AG10803 (cell line): ENCODE measurements at regions not wholly inside any gene's neighbourhood (a gene's known extent, or its start where the extent isn't known, plus 50 kb on each side); places are given as distances from the start of the nearest gene placed in this dataset.
A peak's percentile ranks its signal among the peaks of the same experiment; 100 is the strongest.

Source experiments
- DNase-seq: peaks from one replicate; pipeline ENCODE4 v3.0.0; 2010; ENCODE audit warnings: low read depth
- H3K4me3 ChIP-seq: 2 replicates; pipeline ENCODE4 v1.5.1; 2011; ENCODE audit warnings: mild to moderate bottlenecking, low read length, control low read depth
- TF ChIP-seq, protein P1 (sequence below): conservative IDR thresholded peaks from 2 replicates; pipeline ENCODE4 v1.5.1; 2011; ENCODE audit warnings: mild to moderate bottlenecking, low read length, control low read depth, inconsistent platforms

DNA sequence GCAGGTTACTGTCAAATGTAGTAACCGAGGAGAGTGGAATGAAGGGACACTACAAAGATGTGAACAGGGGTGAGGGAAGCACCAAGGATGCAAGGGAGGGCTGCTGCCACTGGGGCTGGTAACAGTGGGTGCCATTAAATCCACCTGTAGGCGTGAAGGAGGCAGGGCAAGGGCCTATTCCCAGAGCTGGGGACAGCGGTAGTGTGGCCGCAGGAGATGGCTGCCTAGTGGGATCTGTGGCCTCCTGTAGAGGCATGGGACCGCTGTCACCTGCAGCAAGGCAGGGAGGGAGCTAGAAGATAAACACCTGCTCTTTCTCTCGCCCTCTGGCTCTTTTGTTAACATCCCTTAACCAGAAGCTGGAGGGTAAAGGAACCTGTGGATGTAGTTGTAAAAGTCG is 80.5 kb upstream of the CNIH3 start:
- TF ChIP-seq, protein P1, sequence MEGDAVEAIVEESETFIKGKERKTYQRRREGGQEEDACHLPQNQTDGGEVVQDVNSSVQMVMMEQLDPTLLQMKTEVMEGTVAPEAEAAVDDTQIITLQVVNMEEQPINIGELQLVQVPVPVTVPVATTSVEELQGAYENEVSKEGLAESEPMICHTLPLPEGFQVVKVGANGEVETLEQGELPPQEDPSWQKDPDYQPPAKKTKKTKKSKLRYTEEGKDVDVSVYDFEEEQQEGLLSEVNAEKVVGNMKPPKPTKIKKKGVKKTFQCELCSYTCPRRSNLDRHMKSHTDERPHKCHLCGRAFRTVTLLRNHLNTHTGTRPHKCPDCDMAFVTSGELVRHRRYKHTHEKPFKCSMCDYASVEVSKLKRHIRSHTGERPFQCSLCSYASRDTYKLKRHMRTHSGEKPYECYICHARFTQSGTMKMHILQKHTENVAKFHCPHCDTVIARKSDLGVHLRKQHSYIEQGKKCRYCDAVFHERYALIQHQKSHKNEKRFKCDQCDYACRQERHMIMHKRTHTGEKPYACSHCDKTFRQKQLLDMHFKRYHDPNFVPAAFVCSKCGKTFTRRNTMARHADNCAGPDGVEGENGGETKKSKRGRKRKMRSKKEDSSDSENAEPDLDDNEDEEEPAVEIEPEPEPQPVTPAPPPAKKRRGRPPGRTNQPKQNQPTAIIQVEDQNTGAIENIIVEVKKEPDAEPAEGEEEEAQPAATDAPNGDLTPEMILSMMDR = no peak
- no peak overlapping the region for H3K4me3 ChIP-seq
- no peak for DNase-seq

GRCh38 chr1:224539971-224540370 is 76.1 kb upstream of the CNIH3 start:
- no peak overlapping the region for H3K4me3 ChIP-seq
- DNase-seq = peak; percentile 59
- TF ChIP-seq, protein P1 = no peak

- TF ChIP-seq, protein P1 = no peak
- no peak for DNase-seq
- H3K4me3 ChIP-seq = no peak overlapping the region
These were observed 75.6 kb upstream of the CNIH3 start for GRCh38 chr1:224540535-224540934.

DNA sequence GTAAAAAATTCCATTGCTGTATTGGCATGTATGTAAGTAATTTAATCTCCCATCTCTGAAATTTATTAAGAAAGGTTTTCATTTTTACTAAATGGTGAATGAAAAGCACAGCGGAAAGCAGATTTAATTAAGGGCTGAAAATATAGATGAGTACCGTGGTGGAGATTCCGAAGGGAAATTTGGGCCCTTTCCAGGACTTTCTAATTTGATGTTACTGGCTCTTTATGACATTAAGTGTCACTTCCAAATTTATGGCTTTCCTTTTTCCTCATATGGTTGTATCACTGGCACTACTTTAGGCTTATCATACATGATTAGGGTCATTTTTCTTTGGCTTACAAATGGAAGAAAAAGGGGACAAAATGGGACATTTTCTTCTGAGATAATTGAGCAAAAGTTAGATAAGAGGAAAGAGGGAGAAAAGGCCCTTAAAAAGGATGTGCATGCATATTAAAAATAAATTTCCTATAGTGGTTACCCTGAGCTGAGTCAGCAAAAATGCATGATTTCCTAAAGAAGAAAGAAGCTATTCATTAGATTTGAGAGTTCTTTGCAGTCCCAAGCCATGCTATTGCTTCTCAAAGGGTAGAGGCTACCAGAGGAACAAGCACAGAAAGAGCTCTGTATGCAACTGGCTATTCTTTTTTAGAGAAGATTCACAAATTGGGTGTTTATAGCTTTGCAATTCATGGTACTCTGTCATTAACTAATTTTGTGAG is 74.9 kb upstream of the CNIH3 start:
- no peak for DNase-seq
- H3K4me3 ChIP-seq = no peak overlapping the region
- TF ChIP-seq, protein P1 = no peak

GRCh38 chr1:224541901-224542630 is 74.1 kb upstream of the CNIH3 start:
- peak; percentile 43 for DNase-seq
- TF ChIP-seq, protein P1 = no peak
- H3K4me3 ChIP-seq = no peak overlapping the region

DNA sequence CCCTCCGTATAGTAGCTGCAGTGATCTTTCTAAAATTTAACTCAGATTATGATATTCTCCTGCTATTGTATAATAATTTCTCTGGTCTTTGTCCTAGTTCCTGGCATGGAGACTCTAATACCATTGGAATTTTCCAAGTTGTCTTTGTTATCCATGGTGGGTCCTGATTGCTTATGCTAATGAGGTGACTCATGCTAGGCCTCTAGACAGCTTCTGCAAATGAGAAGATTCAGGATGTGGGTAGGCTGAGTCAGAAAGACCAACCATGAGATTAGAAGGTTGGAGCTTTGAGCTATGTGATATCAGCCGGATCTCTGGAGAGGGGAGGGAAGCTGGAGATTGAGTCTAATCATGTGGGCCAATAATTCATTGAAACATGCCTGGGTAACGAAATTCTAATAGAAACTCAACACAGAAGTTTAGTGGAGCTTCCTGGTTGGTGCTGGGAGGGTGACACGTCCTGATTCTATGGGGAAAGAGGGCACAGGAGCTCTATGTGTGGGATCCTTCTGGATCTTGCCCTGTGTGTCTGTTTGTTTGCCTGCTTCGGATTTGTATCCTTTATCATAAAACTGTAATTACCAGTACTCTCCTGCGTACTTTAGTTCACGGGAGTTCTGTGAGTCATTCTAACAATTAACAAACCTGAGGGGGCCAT is 73.2 kb upstream of the CNIH3 start:
- H3K4me3 ChIP-seq = no peak overlapping the region
- TF ChIP-seq, protein P1 = no peak
- peak; percentile 96 for DNase-seq
